ENCODE measurements at regions not wholly inside any gene's neighbourhood (a gene's known extent, or its start where the extent isn't known, plus 50 kb on each side); places are given as distances from the start of the nearest gene placed in this dataset.

DNA sequence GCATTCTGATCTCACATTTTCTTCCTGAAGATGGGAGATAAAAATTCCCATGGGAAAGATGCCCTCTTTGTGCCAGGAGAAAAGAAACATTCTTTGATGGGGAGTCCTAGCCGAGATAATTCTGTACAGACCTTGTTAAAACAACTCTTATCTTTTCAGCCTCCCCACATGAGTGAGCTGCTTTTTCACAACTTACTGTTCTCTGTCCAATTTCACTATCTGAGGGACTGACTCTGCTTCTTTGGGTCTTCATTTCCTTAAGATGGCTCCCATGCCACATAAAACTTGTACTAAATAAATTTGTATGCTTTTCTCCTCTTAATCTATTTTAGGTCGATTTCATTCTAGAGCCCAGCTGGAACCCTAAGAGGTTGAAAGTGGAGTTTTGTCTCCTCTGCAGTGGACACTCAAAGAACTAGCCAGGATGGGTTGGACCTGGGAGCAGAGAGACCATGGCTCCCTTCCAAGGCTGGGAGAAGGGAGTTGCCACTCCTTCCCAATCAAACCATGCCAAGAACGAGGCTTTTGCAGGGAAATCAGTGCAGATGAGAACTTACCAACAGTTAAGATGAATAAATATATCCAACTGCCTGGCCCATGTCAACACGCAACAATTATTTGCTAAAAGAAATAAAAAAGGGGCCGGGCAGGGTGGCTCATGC is 285.8 kb upstream of the SULF2 start:
- TF ChIP-seq, protein P1, sequence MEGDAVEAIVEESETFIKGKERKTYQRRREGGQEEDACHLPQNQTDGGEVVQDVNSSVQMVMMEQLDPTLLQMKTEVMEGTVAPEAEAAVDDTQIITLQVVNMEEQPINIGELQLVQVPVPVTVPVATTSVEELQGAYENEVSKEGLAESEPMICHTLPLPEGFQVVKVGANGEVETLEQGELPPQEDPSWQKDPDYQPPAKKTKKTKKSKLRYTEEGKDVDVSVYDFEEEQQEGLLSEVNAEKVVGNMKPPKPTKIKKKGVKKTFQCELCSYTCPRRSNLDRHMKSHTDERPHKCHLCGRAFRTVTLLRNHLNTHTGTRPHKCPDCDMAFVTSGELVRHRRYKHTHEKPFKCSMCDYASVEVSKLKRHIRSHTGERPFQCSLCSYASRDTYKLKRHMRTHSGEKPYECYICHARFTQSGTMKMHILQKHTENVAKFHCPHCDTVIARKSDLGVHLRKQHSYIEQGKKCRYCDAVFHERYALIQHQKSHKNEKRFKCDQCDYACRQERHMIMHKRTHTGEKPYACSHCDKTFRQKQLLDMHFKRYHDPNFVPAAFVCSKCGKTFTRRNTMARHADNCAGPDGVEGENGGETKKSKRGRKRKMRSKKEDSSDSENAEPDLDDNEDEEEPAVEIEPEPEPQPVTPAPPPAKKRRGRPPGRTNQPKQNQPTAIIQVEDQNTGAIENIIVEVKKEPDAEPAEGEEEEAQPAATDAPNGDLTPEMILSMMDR (IDR thresholded peaks at IDR 0.05; ENCODE audit: extremely low read depth, insufficient read depth, missing control alignments): no peak
- in situ Hi-C loops (cut with MboI; ENCODE audit: low pct_unique_long_range_greater_than_20kb, low sequenced_read_pairs, unreplicated experiment): no loop called here
- DNase-seq (ENCODE audit: low spot score): no peak

DNA sequence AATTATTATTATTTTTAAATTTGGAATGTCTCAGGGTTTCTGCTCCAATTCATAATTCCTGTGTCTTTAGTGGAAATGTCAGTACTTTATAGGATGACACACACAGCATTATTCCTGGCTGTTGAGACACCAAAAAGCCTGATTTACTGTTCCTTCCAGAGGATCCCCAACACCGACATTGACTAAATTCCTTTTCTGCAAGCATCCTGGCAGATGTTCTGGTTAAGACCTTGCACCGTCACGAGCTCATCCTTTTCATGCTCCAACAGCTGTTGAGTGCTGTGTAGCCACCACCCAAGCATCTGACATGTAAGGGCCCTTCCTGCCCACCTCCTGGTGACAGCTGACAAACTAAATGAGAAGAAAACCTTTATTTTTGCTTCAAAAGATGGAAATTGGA is 284.3 kb upstream of the SULF2 start:
- in situ Hi-C loops (cut with MboI; ENCODE audit: low pct_unique_long_range_greater_than_20kb, low sequenced_read_pairs, unreplicated experiment): no loop called here
- no peak for DNase-seq (ENCODE audit: low spot score)
- TF ChIP-seq, protein P1 (IDR thresholded peaks at IDR 0.05; ENCODE audit: extremely low read depth, insufficient read depth, missing control alignments): no peak

DNA sequence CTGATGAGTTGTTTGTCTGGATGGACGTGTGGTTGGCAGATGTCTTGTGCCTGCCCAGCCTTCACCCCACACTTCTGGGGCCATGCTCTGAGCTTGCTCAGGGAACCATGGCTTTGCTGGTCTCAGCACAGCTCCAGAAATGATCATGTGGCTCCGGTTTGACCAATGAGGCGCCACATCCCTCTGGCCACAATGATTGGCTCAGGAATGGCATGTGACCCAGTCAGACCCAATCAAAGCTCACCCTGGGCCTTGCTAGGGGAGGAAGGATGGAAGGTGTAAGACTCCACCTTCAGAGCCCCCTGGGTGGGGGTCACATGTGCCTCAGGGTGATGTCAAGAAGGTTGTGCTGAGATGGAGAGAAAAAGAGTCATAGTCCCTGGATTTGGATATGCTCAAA is 281.6 kb upstream of the SULF2 start:
- TF ChIP-seq, protein P1 (IDR thresholded peaks at IDR 0.05; ENCODE audit: extremely low read depth, insufficient read depth, missing control alignments): no peak
- in situ Hi-C loops (cut with MboI; ENCODE audit: low pct_unique_long_range_greater_than_20kb, low sequenced_read_pairs, unreplicated experiment): no loop called here
- no peak for DNase-seq (ENCODE audit: low spot score)

DNA sequence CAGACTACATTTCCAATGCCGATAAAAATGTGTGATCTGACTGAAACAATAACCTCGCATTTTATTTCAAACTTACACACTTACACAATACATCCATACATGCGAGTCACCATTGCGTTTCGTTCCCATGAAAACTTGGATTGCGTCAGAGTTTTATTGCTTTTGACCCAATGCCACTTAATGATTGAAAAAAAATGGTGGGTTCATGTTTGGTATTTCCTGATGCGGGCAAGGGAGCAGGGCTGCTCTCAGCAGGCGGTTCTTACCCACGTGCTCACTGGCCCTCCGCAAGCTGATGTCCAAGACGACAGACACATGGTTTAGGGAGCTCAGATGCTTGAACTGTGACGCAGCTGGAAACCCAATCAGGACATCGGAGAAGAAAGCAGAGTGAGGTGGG is 281.0 kb upstream of the SULF2 start:
- in situ Hi-C loops (cut with MboI; ENCODE audit: low pct_unique_long_range_greater_than_20kb, low sequenced_read_pairs, unreplicated experiment): no loop called here
- no peak for DNase-seq (ENCODE audit: low spot score)
- TF ChIP-seq, protein P1 (IDR thresholded peaks at IDR 0.05; ENCODE audit: extremely low read depth, insufficient read depth, missing control alignments): no peak

DNA sequence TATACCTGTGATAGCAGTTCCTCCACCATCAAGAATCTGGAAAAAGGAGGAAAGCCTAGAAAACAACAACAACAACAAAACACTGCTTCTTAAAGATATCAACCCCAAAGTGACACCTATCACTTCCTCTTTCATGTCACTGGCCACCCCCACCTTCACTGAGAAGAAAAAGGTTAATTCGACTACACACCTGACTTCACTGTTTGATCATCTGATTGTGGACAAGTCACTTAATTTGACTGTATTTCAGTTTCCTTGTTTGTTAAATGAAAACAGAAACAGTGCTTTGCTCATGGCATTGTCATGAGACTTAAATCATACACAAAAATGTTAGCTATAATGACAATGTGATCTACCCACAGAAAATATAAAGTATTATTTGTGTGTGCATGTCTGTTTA is 280.6 kb upstream of the SULF2 start:
- in situ Hi-C loops (cut with MboI; ENCODE audit: low pct_unique_long_range_greater_than_20kb, low sequenced_read_pairs, unreplicated experiment): no loop called here
- TF ChIP-seq, protein P1 (IDR thresholded peaks at IDR 0.05; ENCODE audit: extremely low read depth, insufficient read depth, missing control alignments): no peak
- DNase-seq (ENCODE audit: low spot score): no peak

DNA sequence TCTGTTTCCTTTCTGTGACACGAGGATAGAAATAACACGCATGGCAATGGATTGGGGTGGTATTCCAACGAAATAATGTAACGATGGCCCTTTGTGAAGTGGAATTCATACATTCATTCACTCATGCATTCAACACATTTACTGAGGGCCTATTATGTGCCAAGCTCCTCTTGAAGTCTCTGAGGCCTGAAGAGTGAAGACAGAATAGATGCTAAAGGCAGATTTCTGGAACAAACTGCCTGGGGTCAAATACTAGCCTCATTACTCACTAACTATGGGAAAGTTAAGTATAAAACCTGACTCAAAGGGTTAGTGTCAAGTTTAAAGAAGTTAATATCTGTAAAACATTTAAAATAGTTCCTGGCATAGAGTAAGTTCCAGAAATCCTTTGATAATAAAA is 279.6 kb upstream of the SULF2 start:
- in situ Hi-C loops (cut with MboI; ENCODE audit: low pct_unique_long_range_greater_than_20kb, low sequenced_read_pairs, unreplicated experiment): no loop called here
- DNase-seq (ENCODE audit: low spot score): no peak
- TF ChIP-seq, protein P1 (IDR thresholded peaks at IDR 0.05; ENCODE audit: extremely low read depth, insufficient read depth, missing control alignments): no peak
